ENCODE measurements at regions not wholly inside any gene's neighbourhood (a gene's known extent, or its start where the extent isn't known, plus 50 kb on each side); places are given as distances from the start of the nearest gene placed in this dataset.

- no peak overlapping the region for H3K4me3 ChIP-seq (ENCODE audit: low read depth, low read length)
- no peak for DNase-seq (ENCODE audit: low read depth, low spot score)
- ChIA-PET CTCF (no interaction called here), POLR2A (no interaction called here)
- TF ChIP-seq CTCF (IDR thresholded peaks at IDR 0.05; ENCODE audit: insufficient read depth, low read length, missing control alignments), result no peak
These were observed 53.1 kb upstream of the STK39 start for GRCh38 chr2:168300460-168300859.

GRCh38 chr2:168304024-168304681 is 56.8 kb upstream of the STK39 start:
- ChIA-PET CTCF (no interaction called here), POLR2A (no interaction called here)
- no peak for TF ChIP-seq CTCF (IDR thresholded peaks at IDR 0.05; ENCODE audit: insufficient read depth, low read length, missing control alignments)
- H3K4me3 ChIP-seq (ENCODE audit: low read depth, low read length), result no peak overlapping the region
- DNase-seq (ENCODE audit: low read depth, low spot score), result no peak

GRCh38 chr2:168307379-168307778 is 60.0 kb upstream of the STK39 start:
- H3K4me3 ChIP-seq (ENCODE audit: low read depth, low read length), result no peak overlapping the region
- TF ChIP-seq CTCF (IDR thresholded peaks at IDR 0.05; ENCODE audit: insufficient read depth, low read length, missing control alignments), result no peak
- ChIA-PET POLR2A (no interaction called here), CTCF (no interaction called here)
- DNase-seq (ENCODE audit: low read depth, low spot score), result no peak

GRCh38 chr2:168310580-168310979 is 63.2 kb upstream of the STK39 start:
- no peak for DNase-seq (ENCODE audit: low read depth, low spot score)
- TF ChIP-seq CTCF (IDR thresholded peaks at IDR 0.05; ENCODE audit: insufficient read depth, low read length, missing control alignments), result no peak
- no peak overlapping the region for H3K4me3 ChIP-seq (ENCODE audit: low read depth, low read length)
- ChIA-PET POLR2A (no interaction called here), CTCF (no interaction called here)

- DNase-seq (ENCODE audit: low read depth, low spot score), result no peak
- ChIA-PET POLR2A (no interaction called here), CTCF (no interaction called here)
- no peak for TF ChIP-seq CTCF (IDR thresholded peaks at IDR 0.05; ENCODE audit: insufficient read depth, low read length, missing control alignments)
- H3K4me3 ChIP-seq (ENCODE audit: low read depth, low read length), result no peak overlapping the region
These were observed 64.0 kb upstream of the STK39 start for GRCh38 chr2:168311261-168311910.

- CTCF ChIA-PET, result interaction anchor here (0.8 kb wide), 1 partner anchor 177 kb away, joined by 3 read pairs; no protein-coding TSS in a partner anchor
- POLR2A ChIA-PET, result no interaction called here
- no peak overlapping the region for H3K4me3 ChIP-seq (ENCODE audit: low read depth, low read length)
- TF ChIP-seq CTCF (IDR thresholded peaks at IDR 0.05; ENCODE audit: insufficient read depth, low read length, missing control alignments), result no peak
- no peak for DNase-seq (ENCODE audit: low read depth, low spot score)
These were observed 64.8 kb upstream of the STK39 start for GRCh38 chr2:168312036-168312822.

All from AG04449 (cell line).